GM12878 (cell line): ENCODE measurements at regions not wholly inside any gene's neighbourhood (a gene's known extent, or its start where the extent isn't known, plus 50 kb on each side); places are given as distances from the start of the nearest gene placed in this dataset.

Source experiments
- ATAC-seq: fragments of 200-7000 bp; cut with Tn5 transposase; 3 replicates; pipeline ENCODE4 v1.9.1; 2020; ENCODE audit warnings: mild to moderate bottlenecking, moderate library complexity
- BruUV-seq: library from RNA; stranded (reverse); fragments of 400-500 nt; replicated peaks from 2 replicates; lab custom pipeline; 2021; lab: Mats Ljungman, UMichigan
- CTCF ChIA-PET: fragments of 300-600 bp; sonication (Branson Sonifier 250); formaldehyde crosslinking; extraction: SDS; loops from one replicate; lab custom pipeline; 2021; ENCODE audit warnings: inconsistent platforms; lab: Yijun Ruan, JAX
- POLR2A ChIA-PET: fragments of 350-600 bp; formaldehyde crosslinking; extraction: SDS; loops from one replicate; lab custom pipeline; 2021; ENCODE audit warnings: inconsistent platforms; lab: Charles Lee
- RAD21 ChIA-PET: fragments of 300-600 bp; sonication (Branson Sonifier 250); formaldehyde crosslinking; loops from one replicate; lab custom pipeline; 2023; ENCODE audit warnings: antibody characterized with exemption; ENCODE audit not compliant: unreplicated experiment; lab: Charles Lee
- SMC1A ChIA-PET: fragments of 300-600 bp; sonication (Branson Sonifier 250); formaldehyde crosslinking; loops from one replicate; lab custom pipeline; 2023; ENCODE audit not compliant: unreplicated experiment, uncharacterized antibody; lab: Charles Lee
- DNase-seq: peaks from one replicate; pipeline ENCODE4 v3.0.0-alpha.2; 2011; ENCODE audit warnings: low read depth, low spot score
- FAIRE-seq: peaks from 3 replicates; lab custom pipeline; 2011; peaks lifted over from hg19 to GRCh38; lab: Jason Lieb, UNC
- H2AFZ ChIP-seq: 2 replicates; pipeline ENCODE4 v1.6.0; 2011; ENCODE audit warnings: low read depth, low read length, control low read depth; ENCODE audit not compliant: control insufficient read depth
- H3K27ac ChIP-seq: 2 replicates; pipeline ENCODE4 v1.5.1; 2011; ENCODE audit warnings: control low read depth; ENCODE audit not compliant: control insufficient read depth, insufficient read depth
- H3K27me3 ChIP-seq, 2 experiments: replicated peaks in 1 of 2; 2 replicates each; pipeline versions ENCODE4 v1.6.0 to v1.6.1; 2011; ENCODE audit warnings: low read length in 1 of 2; ENCODE audit not compliant: control insufficient read depth in 2 of 2, insufficient read depth in 2 of 2
- H3K36me3 ChIP-seq, 2 experiments: 2 replicates each; pipeline ENCODE4 v1.5.1; 2011; ENCODE audit warnings: low read length in 1 of 2; ENCODE audit not compliant: control insufficient read depth in 2 of 2, insufficient read depth in 2 of 2
- H3K4me1 ChIP-seq: 2 replicates; pipeline ENCODE4 v1.6.1; 2011; ENCODE audit warnings: mild to moderate bottlenecking, low read length, moderate library complexity, mixed read lengths; ENCODE audit not compliant: control insufficient read depth, insufficient read depth
- H3K4me2 ChIP-seq: 2 replicates; pipeline ENCODE4 v1.6.0; 2011; ENCODE audit warnings: control low read depth; ENCODE audit not compliant: control insufficient read depth, insufficient read depth
- H3K4me3 ChIP-seq: fragments of 200-600 bp; sonication (generic); 2 replicates; pipeline ENCODE4 v1.5.1; 2016
- H3K79me2 ChIP-seq: 2 replicates; pipeline ENCODE4 v1.6.0; 2011; ENCODE audit warnings: low read length; ENCODE audit not compliant: control insufficient read depth, insufficient read depth
- H3K9ac ChIP-seq: 2 replicates; pipeline ENCODE4 v1.8.0; 2011; ENCODE audit warnings: low read length, control low read depth, mixed read lengths; ENCODE audit not compliant: control insufficient read depth, insufficient read depth
- H3K9me3 ChIP-seq: replicated peaks from 3 replicates; pipeline ENCODE4 v1.5.1; 2011; ENCODE audit warnings: mild to moderate bottlenecking, low read length; ENCODE audit not compliant: control insufficient read depth, insufficient read depth
- H4K20me1 ChIP-seq: 2 replicates; pipeline ENCODE4 v1.6.0; 2011; ENCODE audit not compliant: control insufficient read depth, insufficient read depth
- KLF5 ChIP-seq: fragments of 450-650 bp; IDR thresholded peaks from 2 replicates; pipeline ENCODE4 v1.6.1; 2014; ENCODE audit warnings: mild to moderate bottlenecking; ENCODE audit not compliant: partially characterized antibody
- SKIL ChIP-seq: fragments of 450-650 bp; IDR thresholded peaks from 2 replicates; pipeline ENCODE4 v1.6.1; 2017; ENCODE audit warnings: mild to moderate bottlenecking, low read depth, inconsistent platforms; ENCODE audit not compliant: poor library complexity, severe bottlenecking
- SMAD5 ChIP-seq: IDR thresholded peaks from 2 replicates; pipeline ENCODE4 v1.6.1; 2016; ENCODE audit warnings: antibody characterized with exemption, low read depth
- TCF7 ChIP-seq: IDR thresholded peaks from 2 replicates; pipeline ENCODE4 v1.6.1; 2014; ENCODE audit warnings: antibody characterized with exemption, borderline replicate concordance
- WGBS: methylation state at CpG from one replicate; pipeline ENCODE4 v1.1.6; 2016; ENCODE audit warnings: low lambda C conversion rate; ENCODE audit not compliant: insufficient replicate concordance, insufficient coverage; ENCODE audit errors: missing lambda C conversion rate; 5-methylcytosine and 5-hydroxymethylcytosine counted together
- in situ Hi-C: fragments of 300-500 bp; cut with MboI; formaldehyde crosslinking; loops from 9 replicates; pipeline ENCODE4 v1.14.3; 2018; ENCODE audit warnings: mixed read lengths
- intact Hi-C: fragments of 100-400 bp; cut with micrococcal nuclease; formaldehyde crosslinking; loops from one replicate; pipeline ENCODE4 v1.14.2; 2022; ENCODE audit not compliant: unreplicated experiment
- TF ChIP-seq, protein P1 (sequence below): IDR thresholded peaks from 2 replicates; pipeline ENCODE4 v1.6.1; 2012; ENCODE audit warnings: low read depth, low read length, improper control_type of control experiment

- Histone ChIP-seq H3K4me1 (peaks cover 15% of the 10 kb centered on the region), H3K27me3 (no peaks in the 10 kb centered on the region), H3K27ac (no peak overlapping the region), H3K9me3 (peaks cover 8% of the 10 kb centered on the region; the same call in 2 of the 3 replicates), H3K36me3 (no peaks in the 10 kb centered on the region), H4K20me1 (no peaks in the 10 kb centered on the region), H2AFZ (no peak overlapping the region), H3K4me2 (no peak overlapping the region), H3K4me3 (no peak overlapping the region), H3K9ac (no peak overlapping the region), H3K79me2 (no peaks in the 10 kb centered on the region)
- intact Hi-C loops: no loop called here
- DNase-seq: no peak
- in situ Hi-C loops: no loop called here
- ChIA-PET POLR2A (no interaction called here), RAD21 (no interaction called here), SMC1A (no interaction called here), CTCF (no interaction called here)
- 47% methylated on average over 14 of the region's 14 CpGs for WGBS
- FAIRE-seq: no peak
- no peak for ATAC-seq
- TF ChIP-seq TCF7 (no peak), KLF5 (no peak), SKIL (no peak), SMAD5 (no peak)
- TF ChIP-seq, protein P1, sequence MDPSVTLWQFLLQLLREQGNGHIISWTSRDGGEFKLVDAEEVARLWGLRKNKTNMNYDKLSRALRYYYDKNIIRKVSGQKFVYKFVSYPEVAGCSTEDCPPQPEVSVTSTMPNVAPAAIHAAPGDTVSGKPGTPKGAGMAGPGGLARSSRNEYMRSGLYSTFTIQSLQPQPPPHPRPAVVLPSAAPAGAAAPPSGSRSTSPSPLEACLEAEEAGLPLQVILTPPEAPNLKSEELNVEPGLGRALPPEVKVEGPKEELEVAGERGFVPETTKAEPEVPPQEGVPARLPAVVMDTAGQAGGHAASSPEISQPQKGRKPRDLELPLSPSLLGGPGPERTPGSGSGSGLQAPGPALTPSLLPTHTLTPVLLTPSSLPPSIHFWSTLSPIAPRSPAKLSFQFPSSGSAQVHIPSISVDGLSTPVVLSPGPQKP: no peak
- no TSS peak for BruUV-seq
These were observed 51.6 kb downstream of the SMIM38 start for GRCh38 chr11:69207165-69207889.
